ENCODE measurements at regions not wholly inside any gene's neighbourhood (a gene's known extent, or its start where the extent isn't known, plus 50 kb on each side); places are given as distances from the start of the nearest gene placed in this dataset.

DNA sequence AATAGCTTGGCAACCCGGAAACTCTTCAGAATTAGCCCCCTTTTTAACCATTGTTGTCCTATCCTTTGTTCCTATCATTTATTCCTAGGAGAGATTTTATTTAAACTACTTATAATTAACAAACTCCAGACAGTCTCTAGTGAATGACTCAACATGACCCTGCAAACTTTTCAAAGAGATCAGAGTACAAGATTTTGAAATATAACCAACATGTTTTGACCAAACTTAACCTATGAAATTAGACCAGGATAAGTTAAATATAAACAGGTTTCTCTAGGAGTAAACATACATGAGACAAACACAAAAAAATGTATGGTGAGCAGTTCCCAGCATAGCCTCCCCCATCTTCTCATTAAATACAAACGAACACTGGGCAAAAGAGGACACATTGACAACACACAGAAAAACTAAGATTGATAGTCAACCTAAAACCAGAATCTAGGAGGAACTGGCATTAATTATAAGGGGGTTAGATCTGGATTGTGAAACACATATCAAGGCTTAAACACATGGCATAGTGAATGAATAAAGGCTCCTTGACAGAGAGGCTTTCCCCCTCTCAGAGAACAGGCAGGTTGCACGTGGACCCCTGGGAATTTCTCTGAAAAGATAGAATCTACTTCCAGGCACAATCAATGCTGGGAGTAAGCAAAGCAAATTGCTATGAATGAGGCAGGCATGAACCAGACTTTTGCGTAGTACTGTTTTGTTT, 284.1 kb downstream of the IRS1 start:
- FAIRE-seq = no peak

DNA sequence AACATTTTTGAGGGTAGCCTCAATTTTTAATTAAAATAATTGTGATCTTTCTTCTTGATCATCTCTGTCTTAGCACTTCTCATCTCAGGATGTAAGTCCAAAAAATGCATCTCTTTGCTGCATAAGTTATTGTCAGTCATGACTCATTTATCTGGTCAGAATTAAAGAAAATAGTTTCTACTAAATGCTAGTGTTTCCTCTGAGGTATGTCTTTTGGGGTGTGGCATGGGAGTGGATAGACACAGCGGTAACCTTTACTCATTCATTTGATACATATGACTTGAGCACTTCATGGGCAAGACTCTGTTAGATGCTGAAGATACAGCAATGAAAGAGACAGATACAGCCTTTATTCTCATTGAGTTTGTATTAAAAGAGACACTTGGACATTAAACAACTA, 284.7 kb downstream of the IRS1 start:
- FAIRE-seq = no peak

DNA sequence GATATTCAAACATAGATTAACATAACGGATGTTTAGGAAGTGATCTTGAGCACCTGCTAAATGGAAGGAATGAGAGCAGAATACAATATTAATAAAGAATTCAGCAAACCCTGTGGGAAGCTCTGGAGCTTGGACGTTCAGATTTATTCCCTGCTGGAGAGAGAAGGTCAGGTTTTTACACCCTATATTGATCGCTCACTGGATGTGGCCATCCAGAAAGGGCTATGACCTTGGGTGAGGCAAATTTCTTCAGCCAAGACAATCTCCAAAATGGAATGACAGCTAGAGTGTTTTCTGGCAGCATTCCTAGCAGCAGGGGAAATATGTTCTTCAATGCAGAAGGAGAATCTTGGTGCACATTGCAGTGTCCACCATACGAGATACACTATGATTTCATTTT, 288.3 kb downstream of the IRS1 start:
- FAIRE-seq = no peak

DNA sequence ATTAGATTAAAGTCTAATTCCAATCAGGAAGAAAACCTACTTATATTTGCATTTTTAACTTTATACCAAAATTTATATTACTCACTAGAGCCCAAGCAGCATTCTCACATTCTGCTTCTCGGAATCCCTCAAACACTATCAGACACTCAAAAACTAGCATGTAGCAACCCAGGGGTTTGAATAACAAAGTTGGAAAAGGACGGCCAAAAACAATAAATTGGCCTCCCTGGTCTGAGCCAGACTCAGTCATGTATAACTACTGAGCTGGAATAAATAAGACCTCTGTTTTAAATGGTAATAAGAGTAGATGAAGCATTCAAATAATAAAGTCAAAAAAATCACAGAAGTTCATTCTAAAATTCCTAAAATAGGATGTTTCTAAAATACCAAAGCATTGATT, 290.9 kb downstream of the IRS1 start:
- no peak for FAIRE-seq

DNA sequence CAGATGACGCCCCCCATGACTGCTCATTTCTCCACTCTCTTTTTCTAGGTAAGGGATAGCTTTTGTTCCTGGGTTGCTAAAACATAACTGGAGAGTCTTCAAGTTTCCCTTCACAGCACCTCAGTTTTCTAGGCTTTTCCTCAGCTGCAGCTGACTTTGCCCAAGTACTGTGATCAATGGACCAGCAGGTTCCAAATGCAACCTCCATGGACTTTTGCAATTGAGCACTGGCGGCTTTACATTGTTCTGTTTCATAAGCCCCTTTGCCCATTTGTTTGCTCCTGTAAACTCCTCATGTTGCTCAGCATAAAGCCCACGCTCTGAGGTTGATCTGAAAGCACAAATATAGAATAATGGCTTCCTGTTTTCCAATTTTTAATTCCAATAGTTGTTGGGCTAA, 291.6 kb downstream of the IRS1 start:
- no peak for FAIRE-seq

DNA sequence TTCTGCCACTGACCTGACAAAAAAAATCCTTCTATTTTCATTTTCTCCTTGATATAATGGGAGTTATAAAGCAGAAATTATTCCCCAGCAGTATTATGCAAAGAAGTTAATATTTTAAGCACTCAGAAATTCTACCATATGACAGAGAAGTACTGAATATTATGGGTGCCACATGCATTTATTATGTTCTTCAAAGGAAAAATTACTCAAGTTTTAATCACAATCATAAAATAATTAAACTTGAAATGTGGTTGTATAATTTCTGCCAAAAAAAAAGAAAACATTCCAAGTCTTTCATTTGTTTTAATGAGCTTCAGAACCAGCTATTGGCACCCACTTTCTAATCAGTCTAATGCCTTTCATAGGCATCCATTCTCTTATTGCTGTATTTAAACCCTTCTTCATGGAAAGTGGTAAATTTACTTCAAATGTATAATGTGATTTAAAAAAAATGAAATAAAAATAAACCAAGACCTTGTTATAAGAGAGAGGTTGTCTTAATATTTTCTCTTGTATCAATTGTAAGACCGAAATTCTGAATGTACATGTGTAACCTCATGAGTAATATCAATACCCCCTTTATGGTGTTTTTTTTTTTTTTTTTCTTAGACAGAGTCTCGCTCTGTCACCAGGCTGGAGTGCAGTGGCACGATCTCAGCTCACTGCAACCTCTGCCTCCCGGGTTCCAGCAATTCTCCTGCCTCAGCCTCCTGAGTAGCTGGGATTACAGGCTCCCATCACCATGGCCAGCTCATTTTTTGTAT, 302.3 kb downstream of the IRS1 start:
- no peak for FAIRE-seq

DNA sequence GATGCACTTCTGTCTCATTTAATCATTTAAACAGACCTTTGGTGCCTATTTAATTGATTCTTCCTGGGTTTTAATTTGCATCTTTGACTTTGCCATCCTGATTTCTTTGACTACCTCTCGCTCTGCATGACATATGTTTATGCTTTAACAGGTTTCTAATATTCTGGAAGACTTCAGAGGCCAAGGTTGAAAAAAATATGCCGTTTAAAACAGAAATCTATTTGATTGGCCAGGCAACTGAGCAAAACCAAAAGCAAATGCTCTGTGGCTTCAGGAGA, 303.4 kb downstream of the IRS1 start:
- FAIRE-seq = no peak

DNA sequence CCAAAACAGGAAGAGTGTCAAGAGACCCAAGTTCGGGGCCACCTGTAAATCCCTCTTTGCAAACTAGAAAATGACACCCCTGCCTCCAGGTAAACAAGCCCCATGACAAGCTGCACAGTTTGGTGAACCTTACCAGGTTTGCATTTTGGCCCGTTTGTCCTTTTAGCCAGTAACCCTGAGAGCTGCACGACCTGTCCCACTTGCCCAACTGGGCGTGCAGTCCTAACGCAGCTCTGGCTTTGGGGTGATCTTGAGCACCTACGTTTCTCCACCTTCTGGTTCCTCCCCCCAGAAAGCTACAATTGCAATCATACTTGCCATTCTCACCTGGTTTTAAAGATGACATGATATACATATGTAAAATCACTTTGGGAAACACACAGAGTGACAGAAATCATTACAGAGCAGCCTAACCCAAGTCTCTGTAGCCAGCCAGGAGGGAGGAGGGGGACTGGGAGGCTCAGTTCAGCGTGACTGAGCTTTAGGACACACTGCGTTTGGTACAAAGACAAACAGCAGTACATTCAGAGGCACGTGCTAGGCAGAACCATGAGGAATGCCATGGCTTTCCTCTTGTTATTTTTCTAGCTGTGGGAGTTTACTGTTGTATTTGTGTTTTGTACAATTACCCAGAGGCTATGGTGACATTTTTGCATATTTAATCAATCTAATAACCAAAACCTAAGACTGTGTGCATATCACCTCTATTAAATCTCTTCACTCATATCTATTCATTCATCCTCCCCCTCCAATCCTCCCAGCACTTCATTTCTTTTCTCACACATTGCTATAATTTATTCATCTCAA, 304.0 kb downstream of the IRS1 start:
- no peak for FAIRE-seq

DNA sequence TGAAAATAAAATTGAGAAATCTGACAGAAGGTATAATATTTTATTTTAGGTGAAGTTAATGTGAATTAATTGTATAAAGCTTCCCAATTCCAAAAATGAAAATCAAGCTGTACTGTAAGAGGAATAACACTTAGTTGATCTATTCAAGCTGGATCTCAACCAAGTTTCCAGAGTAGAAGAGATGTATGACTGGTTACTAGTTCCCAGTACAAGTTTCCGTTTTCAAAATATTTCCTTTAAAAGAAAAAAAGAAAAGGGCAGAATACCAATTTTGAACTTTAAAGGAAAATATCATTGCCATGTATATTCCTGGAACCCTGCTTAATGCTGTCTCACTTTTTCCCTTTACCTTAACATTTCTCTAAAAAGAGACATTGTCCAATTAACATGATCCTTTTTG, 308.5 kb downstream of the IRS1 start:
- no peak for FAIRE-seq

DNA sequence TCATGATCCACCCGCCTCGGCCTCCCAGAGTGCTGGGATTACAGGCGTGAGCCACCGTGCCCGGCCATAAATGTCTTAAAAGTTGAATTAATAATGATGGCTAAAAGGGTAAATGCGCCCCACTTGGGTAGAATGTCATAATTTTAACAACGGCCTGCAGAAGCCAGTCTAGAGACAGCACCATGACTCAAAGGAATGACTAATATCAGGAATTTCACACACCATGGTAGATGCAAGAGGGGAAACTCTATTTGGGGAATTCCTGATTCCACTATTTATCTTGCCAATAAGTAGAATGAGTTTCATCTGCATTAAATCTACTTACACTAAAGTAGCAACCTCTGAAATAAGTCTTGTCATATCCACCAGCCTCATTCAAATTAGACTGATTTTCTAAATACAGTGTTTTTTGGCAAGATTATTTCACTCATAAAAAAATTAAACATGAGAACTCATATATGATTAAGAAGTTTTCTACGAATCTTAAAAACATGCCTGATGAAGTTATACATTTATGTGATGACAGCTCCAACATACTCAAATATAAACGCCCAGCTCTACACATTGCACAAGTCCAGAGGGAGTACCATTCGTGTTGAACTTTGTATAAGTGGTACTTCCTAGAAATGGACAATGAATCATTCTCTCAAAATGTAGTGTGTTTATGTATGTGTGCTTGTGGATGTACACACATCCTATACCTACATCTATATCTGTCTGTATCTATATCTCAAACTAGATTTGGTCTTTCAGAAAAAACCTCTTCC, 309.7 kb downstream of the IRS1 start:
- FAIRE-seq = no peak

DNA sequence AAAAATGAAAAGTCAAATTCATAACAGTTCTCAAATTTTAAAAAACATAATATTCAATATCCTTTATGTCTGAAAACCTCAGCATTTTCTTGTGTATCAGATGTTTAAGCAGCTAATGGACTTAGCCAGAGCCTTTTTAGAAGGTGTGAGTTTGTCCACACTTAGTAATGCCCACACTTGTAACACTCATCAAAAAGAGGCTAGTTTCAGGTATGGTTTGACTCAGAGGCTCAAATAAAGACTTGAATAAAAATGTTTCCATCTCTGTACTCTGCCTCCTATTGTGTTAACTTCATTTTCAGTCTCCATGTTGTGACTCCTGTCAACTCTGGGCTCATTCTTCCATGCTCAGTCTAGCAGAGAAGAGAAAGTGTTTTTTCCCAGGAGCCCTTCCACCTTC, 311.6 kb downstream of the IRS1 start:
- no peak for FAIRE-seq

DNA sequence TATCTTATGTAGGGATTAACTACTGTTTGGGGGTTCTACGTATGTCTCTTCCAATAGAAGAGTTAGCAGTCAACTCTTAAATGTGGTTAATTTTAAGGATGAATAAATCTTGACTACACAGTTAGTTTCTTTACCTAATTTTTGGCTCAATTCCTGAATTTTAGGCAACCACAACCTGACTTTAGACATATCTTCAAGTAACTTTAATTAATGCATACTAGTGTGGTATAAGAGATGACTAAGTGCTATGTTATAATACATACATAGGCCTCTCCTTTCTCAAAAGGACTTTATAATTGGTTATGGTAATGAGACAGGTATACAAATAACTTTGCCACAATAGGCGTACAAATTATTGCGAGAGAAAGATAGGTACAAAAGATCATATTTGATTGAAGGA, 312.0 kb downstream of the IRS1 start:
- no peak for FAIRE-seq

DNA sequence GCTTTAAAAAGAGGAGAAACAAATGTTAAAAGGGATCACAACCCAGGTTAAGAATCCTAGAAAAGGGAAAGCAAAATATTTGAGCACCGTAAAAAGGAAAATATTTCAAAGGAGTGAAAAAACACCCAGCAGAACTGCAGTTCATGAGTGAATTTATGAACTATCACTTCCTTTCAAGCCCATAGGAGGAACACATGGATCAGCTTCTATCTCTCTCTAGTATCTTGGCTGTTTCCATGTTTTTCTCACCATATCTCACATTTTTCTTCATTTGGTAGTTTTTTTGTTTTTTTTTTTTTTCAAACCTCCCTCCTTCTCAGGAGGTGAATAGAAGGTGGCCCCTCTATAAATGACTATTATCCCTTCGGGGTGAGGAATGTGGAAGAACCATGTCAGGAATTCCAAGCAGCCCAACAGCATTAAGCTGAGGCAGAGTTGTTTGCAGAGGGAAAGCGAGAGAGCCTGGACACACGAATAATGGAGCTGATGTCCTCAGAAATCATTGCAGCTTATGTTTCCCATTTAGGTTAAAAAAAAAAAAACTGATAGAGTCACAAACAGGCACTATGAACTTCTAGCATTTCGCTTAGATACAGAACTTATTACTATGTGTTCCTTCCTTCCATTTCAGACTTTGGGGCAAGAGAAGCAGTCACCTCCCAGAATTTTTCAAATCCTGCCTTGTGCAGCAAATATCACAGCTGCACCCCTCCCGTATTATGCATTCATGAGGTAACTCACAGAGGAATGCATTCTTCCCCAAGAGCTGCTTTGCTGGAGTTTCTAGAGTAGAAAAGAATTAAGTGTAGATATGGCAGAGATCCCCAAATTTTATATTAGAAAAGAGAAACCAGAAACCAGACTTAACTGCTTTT, 315.6 kb downstream of the IRS1 start:
- FAIRE-seq = no peak

DNA sequence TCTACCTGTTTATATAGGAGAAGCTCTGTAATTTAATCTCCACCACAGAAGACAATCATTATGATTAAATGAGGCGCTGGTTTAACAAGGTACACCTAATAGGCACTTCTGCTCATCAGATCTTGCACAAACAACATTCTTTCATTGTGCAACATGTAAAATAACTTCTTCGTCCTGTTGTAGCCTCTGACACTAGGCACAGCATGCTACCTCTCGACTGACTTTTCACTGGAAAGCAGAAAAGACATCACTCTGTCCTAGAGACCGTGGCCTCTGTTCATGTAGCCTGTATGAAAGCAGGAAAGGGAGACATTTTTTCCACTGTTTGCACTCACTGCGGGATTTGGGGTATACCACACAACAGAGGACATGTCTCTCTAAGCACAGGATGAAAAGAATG, 316.5 kb downstream of the IRS1 start:
- no peak for FAIRE-seq

DNA sequence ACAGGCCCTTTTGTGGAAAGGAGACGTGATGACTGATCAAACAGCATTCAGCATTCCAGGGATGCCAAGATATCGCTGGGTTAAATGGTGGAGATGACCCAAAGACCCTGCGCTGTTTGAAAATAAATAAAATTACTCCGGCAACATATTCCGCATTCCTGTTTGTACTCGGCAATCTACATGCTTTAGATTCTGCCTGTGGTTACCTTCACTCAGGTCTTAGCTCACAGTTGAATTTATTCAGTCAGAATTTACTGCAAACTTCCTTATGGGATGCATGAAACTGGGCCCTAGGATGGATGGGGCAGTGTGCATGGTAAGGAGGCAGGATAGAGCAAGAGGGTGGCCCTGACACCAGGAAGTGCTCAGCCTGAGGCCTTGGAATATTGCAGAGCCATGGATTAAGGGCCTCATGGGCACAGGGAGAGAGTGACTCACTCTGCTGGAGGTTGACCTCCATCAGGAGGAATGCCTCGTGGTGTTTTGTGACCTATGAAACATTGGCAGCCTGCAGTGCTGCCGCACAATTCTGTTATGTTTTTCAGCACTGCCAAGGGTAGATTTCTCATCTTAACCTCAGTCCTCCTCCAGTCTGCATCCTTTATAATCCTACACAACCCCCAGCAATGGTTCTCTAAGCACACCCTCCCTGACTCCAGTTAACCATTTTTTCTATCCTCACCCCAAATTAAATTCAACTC, 321.4 kb downstream of the IRS1 start:
- FAIRE-seq = no peak

DNA sequence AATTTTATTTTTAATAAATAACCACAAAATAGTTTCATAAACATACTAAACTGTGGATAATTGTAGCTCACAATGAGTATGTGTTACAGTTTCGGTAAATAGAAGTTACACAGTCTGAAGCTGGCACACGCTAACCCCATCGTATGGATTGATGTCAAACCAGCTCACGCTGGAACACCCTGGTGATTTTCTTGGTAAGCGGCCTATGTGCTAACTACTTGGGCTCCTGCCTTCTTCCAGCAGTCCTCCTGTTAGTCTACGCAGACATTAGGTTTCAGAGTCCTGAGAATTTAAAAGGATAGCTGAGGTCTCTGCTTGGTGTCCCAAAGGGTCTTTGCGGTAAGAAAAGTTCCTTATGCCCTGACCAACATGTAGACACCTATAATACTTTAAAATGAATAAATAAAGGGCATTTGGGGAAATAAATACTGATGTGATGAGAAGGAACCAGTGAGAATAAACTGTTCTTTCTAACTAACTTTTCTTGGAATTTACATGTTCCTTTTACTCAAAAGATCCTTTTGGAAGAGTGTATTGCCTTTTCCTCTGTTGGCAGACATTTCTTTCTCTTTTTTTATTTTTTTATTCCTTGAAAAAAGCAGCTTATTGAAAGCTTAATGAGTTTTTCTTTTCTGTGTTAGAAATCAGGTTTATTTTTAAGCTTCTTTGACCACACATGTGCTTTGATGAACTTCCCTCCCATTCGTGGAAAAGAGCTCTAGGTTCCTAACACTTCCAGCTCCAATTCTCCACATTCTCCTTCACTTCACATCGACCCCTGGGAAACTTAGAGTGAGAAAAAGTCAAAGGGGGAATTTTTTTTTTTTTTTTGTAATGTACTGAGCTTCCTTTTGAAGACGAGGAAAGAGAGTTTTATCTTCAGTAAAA, 322.2 kb downstream of the IRS1 start:
- FAIRE-seq = no peak

DNA sequence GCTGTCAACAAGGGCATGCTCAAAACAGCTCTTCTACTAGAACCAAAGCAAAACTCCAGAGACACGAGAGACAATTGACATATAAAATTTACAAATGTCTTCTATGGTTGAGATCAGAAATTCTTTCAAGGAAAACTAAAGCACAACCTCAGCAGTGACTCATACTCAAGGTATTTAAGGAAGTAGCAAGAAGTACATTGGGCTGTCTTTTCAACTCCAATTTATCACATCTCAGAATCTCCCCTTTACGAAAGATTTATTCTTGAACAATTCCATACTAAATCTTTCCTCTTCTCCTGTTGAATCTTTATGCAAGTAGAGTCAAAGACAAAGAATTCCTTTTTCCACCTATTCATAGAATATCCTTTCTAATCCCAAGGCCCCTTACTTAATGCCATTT, 324.0 kb downstream of the IRS1 start:
- FAIRE-seq = no peak

DNA sequence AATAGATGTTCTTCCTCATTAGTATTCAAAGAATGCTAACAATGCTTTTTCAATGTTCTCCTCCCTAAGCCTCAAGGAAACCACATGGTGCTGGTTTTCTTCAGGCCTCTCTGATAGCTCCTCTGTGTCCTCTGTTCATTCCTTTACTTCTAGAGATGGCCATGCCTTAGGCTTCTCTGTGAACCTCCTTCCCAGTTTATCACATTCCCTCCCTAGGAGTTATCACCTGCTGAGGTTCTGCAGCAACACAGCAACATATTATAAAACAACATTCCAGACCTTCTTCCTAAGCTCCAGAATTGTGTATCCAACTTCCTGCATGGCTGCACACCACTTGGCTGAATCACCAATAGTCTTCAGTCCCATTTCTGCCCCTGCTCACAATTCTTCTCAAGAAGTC, 325.5 kb downstream of the IRS1 start:
- FAIRE-seq = no peak

DNA sequence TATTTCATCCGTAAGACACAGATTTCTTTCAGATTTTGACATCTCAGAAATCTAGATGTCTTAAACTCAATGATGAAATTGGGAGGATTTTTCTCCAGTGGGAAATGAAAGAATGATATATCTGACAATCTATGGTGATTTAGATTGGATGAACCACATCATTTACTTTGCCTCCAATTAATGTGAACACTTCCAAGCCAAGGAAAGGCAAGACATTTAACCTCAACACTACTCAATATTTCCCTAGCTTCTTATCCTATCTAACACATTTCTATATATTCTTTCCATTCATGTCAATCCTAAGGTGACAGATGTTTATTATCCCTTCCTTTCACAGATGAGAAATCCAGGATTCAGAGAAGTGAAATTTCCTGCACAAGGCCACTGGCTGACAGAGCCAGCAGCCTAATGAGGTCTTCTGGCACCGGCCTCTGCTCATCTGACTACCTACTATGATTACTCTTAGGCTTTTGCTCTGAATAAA, 327.6 kb downstream of the IRS1 start:
- no peak for FAIRE-seq

DNA sequence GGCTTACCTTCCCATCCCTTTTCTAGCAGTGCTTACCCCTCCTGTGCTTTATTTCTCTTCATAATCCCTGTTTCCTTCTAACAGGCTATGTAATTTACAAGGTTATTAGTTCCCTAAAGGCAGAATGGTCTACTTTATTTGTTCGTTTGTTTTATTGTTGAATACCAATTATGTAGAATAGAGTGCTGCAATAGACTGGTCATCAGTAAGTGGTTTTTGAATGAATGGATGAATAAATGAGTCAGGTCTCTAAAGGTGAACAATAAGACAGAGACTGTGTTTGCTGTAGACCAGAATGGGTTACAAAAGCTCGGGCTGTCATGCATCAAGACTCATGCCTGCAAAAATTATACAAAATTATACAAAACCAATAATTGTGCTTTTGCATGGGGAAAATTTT, 332.0 kb downstream of the IRS1 start:
- FAIRE-seq = no peak

DNA sequence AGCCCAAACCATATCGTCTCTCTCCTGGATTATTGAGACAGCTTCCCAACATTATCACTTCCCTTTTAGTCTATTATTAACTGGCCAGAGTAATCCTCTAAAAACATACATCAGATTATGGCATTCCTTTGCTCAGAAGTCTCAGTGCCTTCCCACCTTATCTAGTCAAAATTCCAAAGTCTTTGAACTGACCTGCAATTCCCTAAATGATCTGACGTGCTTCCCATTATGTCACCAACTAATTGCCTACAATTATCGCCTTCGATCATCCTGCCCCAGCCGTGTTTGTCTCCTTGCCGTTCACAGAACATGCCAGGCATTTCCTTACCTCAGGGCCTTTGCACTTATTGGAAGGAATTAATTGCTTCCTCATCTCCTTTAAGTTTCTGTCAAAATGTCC, 332.4 kb downstream of the IRS1 start:
- no peak for FAIRE-seq

All from A204.1 (cell line).